B cell (primary cell): ENCODE measurements at regions not wholly inside any gene's neighbourhood (a gene's known extent, or its start where the extent isn't known, plus 50 kb on each side); places are given as distances from the start of the nearest gene placed in this dataset.

Source experiments
- ATAC-seq: fragments of 200-7000 bp; cut with Tn5 transposase; one replicate; pipeline ENCODE4 v1.10.0; 2021; ENCODE audit warnings: low read depth, mild to moderate bottlenecking, moderate number of reproducible peaks, moderate library complexity
- CTCF ChIA-PET: fragments of 350-600 bp; sonication (Branson Sonifier 250); formaldehyde crosslinking; loops from one replicate; lab custom pipeline; 2021; ENCODE audit warnings: antibody characterized with exemption, inconsistent platforms; lab: Charles Lee
- POLR2A ChIA-PET: fragments of 350-600 bp; sonication (Branson Sonifier 250); formaldehyde crosslinking; loops from one replicate; lab custom pipeline; 2021; ENCODE audit warnings: antibody characterized with exemption; lab: Charles Lee
- DNase-seq: peaks from one replicate; pipeline ENCODE4 v3.0.0; 2013
- H2AFZ ChIP-seq: 2 replicates; pipeline ENCODE4 v1.6.1; 2012; ENCODE audit warnings: mild to moderate bottlenecking, low read depth, low read length; ENCODE audit not compliant: insufficient read depth, poor library complexity, severe bottlenecking
- H3K27ac ChIP-seq, 2 donors: 1 replicate in 1 of 2; 2 replicates in 1 of 2; pipeline ENCODE4 v1.5.1; 2012 to 2013; ENCODE audit warnings: low read length in 2 of 2, mild to moderate bottlenecking in 2 of 2, moderate library complexity in 1 of 2
- H3K27me3 ChIP-seq, 4 experiments: fragments of 200-600 bp in 1 of 4; sonication (generic) in 1 of 4; replicated peaks in 1 of 4; 1 replicate in 2 of 4; 2 replicates in 2 of 4; pipeline versions ENCODE4 v1.6.1 to v1.7.0; 2013 to 2016; ENCODE audit warnings: low read length in 3 of 4, mild to moderate bottlenecking in 2 of 4, mixed read lengths in 1 of 4, moderate library complexity in 1 of 4; ENCODE audit not compliant: insufficient read depth in 4 of 4, control insufficient read depth in 3 of 4; ENCODE audit errors: control extremely low read depth in 1 of 4
- H3K36me3 ChIP-seq, 2 experiments: replicated peaks in 1 of 2; 1 replicate in 1 of 2; 2 replicates in 1 of 2; pipeline versions ENCODE4 v1.6.1 to v1.7.1; 2013; ENCODE audit warnings: low read length in 1 of 2; ENCODE audit not compliant: insufficient read depth in 2 of 2, control insufficient read depth in 1 of 2; ENCODE audit errors: control extremely low read depth in 1 of 2, extremely low read depth in 1 of 2
- H3K4me1 ChIP-seq, 2 donors: fragments of 200-600 bp in 1 of 2; sonication (generic) in 1 of 2; 1 replicate in 1 of 2; 2 replicates in 1 of 2; pipeline versions ENCODE4 v1.5.1 to v1.6.1; 2013 to 2017; ENCODE audit warnings: low read length in 2 of 2; ENCODE audit not compliant: control insufficient read depth in 2 of 2, insufficient read depth in 2 of 2
- H3K4me2 ChIP-seq: replicated peaks from 2 replicates; pipeline ENCODE3; 2012; ENCODE audit warnings: mild to moderate bottlenecking, low read depth, low read length; ENCODE audit not compliant: poor library complexity, severe bottlenecking
- H3K4me3 ChIP-seq, 5 experiments: fragments of 200-600 bp in 1 of 5; sonication (generic) in 1 of 5; 1 replicate in 3 of 5; 2 replicates in 2 of 5; pipeline versions ENCODE4 v1.5.1 to v1.7.0; 2011 to 2016; ENCODE audit warnings: low read length in 4 of 5, mild to moderate bottlenecking in 4 of 5, low read depth in 2 of 5, control low read depth in 1 of 5, moderate library complexity in 1 of 5; ENCODE audit not compliant: insufficient read depth in 1 of 5; ENCODE audit errors: control extremely low read depth in 1 of 5, extremely low read depth in 1 of 5
- H3K79me2 ChIP-seq: fragments of 200-600 bp; sonication (generic); one replicate; pipeline ENCODE4 v1.6.0; 2016; ENCODE audit warnings: low read length; ENCODE audit not compliant: control insufficient read depth, insufficient read depth
- H3K9ac ChIP-seq: fragments of 200-600 bp; sonication (generic); 2 replicates; pipeline ENCODE4 v1.6.1; 2017; ENCODE audit warnings: mild to moderate bottlenecking, low read length, moderate library complexity
- H3K9me3 ChIP-seq, 3 donors: one replicate each; pipeline versions ENCODE4 v1.6.1 to v1.7.1; 2013; ENCODE audit warnings: low read length in 2 of 3; ENCODE audit not compliant: control insufficient read depth in 2 of 3, insufficient read depth in 1 of 3; ENCODE audit errors: control extremely low read depth in 1 of 3
- H4K20me1 ChIP-seq: 2 replicates; pipeline ENCODE4 v1.6.0; 2012; ENCODE audit warnings: mild to moderate bottlenecking, low read length; ENCODE audit not compliant: insufficient read depth, control insufficient read depth, poor library complexity, severe bottlenecking
- H3K27ac Mint-ChIP-seq: one replicate; pipeline ENCODE4 v1.8.0; 2021; ENCODE audit warnings: mixed read lengths
- H3K27me3 Mint-ChIP-seq: one replicate; pipeline ENCODE4 v1.8.0; 2021; ENCODE audit warnings: mixed read lengths
- H3K4me1 Mint-ChIP-seq: one replicate; pipeline ENCODE4 v1.8.0; 2021; ENCODE audit warnings: mixed read lengths
- H3K4me3 Mint-ChIP-seq: one replicate; pipeline ENCODE4 v1.8.0; 2021; ENCODE audit warnings: mixed read lengths
- H3K9me3 Mint-ChIP-seq: one replicate; pipeline ENCODE4 v1.8.0; 2022; ENCODE audit warnings: mixed read lengths; ENCODE audit not compliant: insufficient read depth
- EZH2 ChIP-seq: IDR thresholded peaks from 2 replicates; pipeline ENCODE4 v1.6.1; 2012; ENCODE audit warnings: borderline replicate concordance, low read depth, mild to moderate bottlenecking, moderate library complexity, low read length; ENCODE audit not compliant: insufficient read depth, poor library complexity, severe bottlenecking
- WGBS: methylation state at CpG from one replicate; pipeline ENCODE4 v1.1.5; 2013; ENCODE audit warnings: missing lambda C conversion rate; ENCODE audit not compliant: insufficient coverage; 5-methylcytosine and 5-hydroxymethylcytosine counted together
- intact Hi-C: fragments of 100-400 bp; cut with micrococcal nuclease; formaldehyde crosslinking; loops from one replicate; pipeline ENCODE4 v1.10.0; 2022
- TF ChIP-seq, protein P1 (sequence below): fragments of 200-600 bp; IDR thresholded peaks from one replicate; pipeline ENCODE4 v1.8.0; 2022; ENCODE audit warnings: antibody characterized with exemption, mild to moderate bottlenecking

DNA sequence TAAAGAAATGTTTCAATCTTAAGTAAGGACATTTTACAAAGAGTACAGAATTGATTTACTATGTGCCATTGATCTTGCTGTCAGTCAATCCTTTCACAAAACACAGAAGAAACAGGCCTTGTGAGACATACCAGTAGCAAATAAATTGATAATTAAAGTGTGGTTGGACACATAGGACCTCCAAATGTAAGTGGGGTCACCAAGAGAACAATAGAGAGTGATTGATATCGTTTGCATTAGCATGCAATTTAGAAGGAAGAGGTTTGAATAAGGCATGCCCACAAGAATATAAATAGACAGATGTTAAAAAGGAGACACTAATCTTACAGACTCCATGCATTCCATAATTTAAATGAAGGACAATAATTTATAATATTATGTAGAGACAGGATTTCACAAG is 1628.3 kb downstream of the PCDH9 start:
- CTCF ChIA-PET = no interaction called here
- ATAC-seq (no peak), DNase-seq (no peak)
- Histone ChIP-seq H3K4me2 (no peak overlapping the region), H3K4me3 (no peak overlapping the region), H3K79me2 (no peaks in the 10 kb centered on the region), H3K36me3 (no peaks in the 10 kb centered on the region), H2AFZ (no peak overlapping the region), H3K27me3 (no peaks in the 10 kb centered on the region), H3K27ac (no peak overlapping the region), H3K4me1 (no peaks in the 10 kb centered on the region), H3K9me3 (peaks cover 0 to 4% (median 0%) of the 10 kb centered on the region in 3 donors), H3K9ac (no peak overlapping the region), H4K20me1 (no peaks in the 10 kb centered on the region)
- no CpG with 5 or more reads among the region's 1 CpG for WGBS
- intact Hi-C loops = no loop called here
- Mint-ChIP-seq H3K4me1 (no peaks in the 10 kb centered on the region), H3K4me3 (no peak overlapping the region), H3K27me3 (no peaks in the 10 kb centered on the region), H3K9me3 (no peaks in the 10 kb centered on the region), H3K27ac (no peak overlapping the region)
- TF ChIP-seq, protein P1, sequence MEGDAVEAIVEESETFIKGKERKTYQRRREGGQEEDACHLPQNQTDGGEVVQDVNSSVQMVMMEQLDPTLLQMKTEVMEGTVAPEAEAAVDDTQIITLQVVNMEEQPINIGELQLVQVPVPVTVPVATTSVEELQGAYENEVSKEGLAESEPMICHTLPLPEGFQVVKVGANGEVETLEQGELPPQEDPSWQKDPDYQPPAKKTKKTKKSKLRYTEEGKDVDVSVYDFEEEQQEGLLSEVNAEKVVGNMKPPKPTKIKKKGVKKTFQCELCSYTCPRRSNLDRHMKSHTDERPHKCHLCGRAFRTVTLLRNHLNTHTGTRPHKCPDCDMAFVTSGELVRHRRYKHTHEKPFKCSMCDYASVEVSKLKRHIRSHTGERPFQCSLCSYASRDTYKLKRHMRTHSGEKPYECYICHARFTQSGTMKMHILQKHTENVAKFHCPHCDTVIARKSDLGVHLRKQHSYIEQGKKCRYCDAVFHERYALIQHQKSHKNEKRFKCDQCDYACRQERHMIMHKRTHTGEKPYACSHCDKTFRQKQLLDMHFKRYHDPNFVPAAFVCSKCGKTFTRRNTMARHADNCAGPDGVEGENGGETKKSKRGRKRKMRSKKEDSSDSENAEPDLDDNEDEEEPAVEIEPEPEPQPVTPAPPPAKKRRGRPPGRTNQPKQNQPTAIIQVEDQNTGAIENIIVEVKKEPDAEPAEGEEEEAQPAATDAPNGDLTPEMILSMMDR = no peak
- no peak for TF ChIP-seq EZH2
- POLR2A ChIA-PET = no interaction called here

DNA sequence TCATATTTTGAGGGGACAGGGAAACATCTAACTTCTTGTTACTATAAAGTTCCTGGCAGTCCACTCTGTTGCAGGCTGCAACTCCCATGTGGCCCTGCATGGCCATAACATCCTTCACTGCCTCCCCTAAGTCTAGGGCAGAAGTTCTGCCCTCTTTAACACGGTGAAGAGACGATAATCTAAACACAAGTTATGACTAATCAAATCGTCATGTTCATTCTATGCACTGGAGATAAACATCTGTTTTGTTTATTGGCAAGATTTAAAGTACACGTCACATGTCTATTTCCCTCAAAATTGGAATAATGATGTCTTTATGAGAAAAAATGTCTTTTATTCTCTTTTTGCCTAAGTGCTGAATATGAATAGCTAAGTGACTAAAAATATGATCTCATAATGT is 1629.4 kb downstream of the PCDH9 start:
- no peaks in the 10 kb centered on the region for H4K20me1 ChIP-seq
- Mint-ChIP-seq H3K4me1 (no peaks in the 10 kb centered on the region), H3K27me3 (no peaks in the 10 kb centered on the region), H3K4me3 (no peak overlapping the region), H3K27ac (no peak overlapping the region), H3K9me3 (no peaks in the 10 kb centered on the region)
- CTCF ChIA-PET = no interaction called here
- H2AFZ ChIP-seq = no peak overlapping the region
- WGBS = no CpG with 5 or more reads among the region's 4 CpGs
- H3K9me3 ChIP-seq = peaks cover 0 to 4% (median 0%) of the 10 kb centered on the region in 3 donors
- no peak overlapping the region for H3K4me3 ChIP-seq
- H3K36me3 ChIP-seq = no peaks in the 10 kb centered on the region
- no peak overlapping the region for H3K9ac ChIP-seq
- ATAC-seq = no peak
- intact Hi-C loops = no loop called here
- POLR2A ChIA-PET = no interaction called here
- H3K79me2 ChIP-seq = no peaks in the 10 kb centered on the region
- no peak for DNase-seq
- H3K4me1 ChIP-seq = no peaks in the 10 kb centered on the region
- TF ChIP-seq, protein P1 = no peak
- no peak for TF ChIP-seq EZH2
- no peak overlapping the region for H3K4me2 ChIP-seq
- H3K27me3 ChIP-seq = no peaks in the 10 kb centered on the region
- no peak overlapping the region for H3K27ac ChIP-seq
